Mesothelial cell of epicardium (in vitro differentiated cells): ENCODE measurements at regions not wholly inside any gene's neighbourhood (a gene's known extent, or its start where the extent isn't known, plus 50 kb on each side); places are given as distances from the start of the nearest gene placed in this dataset.

ENCODE experiments used
- DNase-seq, 2 experiments: peaks; one replicate each; pipeline ENCODE4 v3.0.0; 2021; ENCODE audit warnings: low spot score in 2 of 2; ENCODE audit not compliant: unreplicated experiment in 2 of 2
- H3K27ac Mint-ChIP-seq: 2 replicates; pipeline ENCODE4 v1.8.0; 2021; ENCODE audit warnings: mixed read lengths
- H3K27me3 Mint-ChIP-seq: 2 replicates; pipeline ENCODE4 v1.8.0; 2021; ENCODE audit warnings: low read depth, mixed read lengths
- H3K36me3 Mint-ChIP-seq: 2 replicates; pipeline ENCODE4 v1.8.0; 2021; ENCODE audit warnings: mixed read lengths
- H3K4me1 Mint-ChIP-seq: 2 replicates; pipeline ENCODE4 v1.8.0; 2021; ENCODE audit warnings: mixed read lengths
- H3K4me3 Mint-ChIP-seq: 2 replicates; pipeline ENCODE4 v1.8.0; 2021; ENCODE audit warnings: mild to moderate bottlenecking, moderate library complexity, mixed read lengths
- H3K9me3 Mint-ChIP-seq: 2 replicates; pipeline ENCODE4 v1.8.0; 2021; ENCODE audit warnings: mixed read lengths
- CTCF ChIP-seq: fragments of 200-600 bp; sonication (generic); IDR thresholded peaks from one replicate; pipeline ENCODE4 v1.5.0; 2021; ENCODE audit warnings: antibody characterized with exemption; ENCODE audit not compliant: unreplicated experiment

- H3K36me3 Mint-ChIP-seq = no peaks in the 10 kb centered on the region
- no peak overlapping the region for H3K4me3 Mint-ChIP-seq
- peaks cover 3% of the 10 kb centered on the region for H3K9me3 Mint-ChIP-seq
- peaks cover 18% of the 10 kb centered on the region for H3K27me3 Mint-ChIP-seq
- no peak overlapping the region for H3K27ac Mint-ChIP-seq
- TF ChIP-seq CTCF = no peak
- DNase-seq = no peak
- no peaks in the 10 kb centered on the region for H3K4me1 Mint-ChIP-seq
These were observed 68.5 kb upstream of the HDAC4 start for GRCh38 chr2:239469106-239469960.

GRCh38 chr2:239468491-239469105 lies 67.8 kb upstream of the HDAC4 start:
- TF ChIP-seq CTCF = no peak
- Mint-ChIP-seq H3K36me3 (no peaks in the 10 kb centered on the region), H3K27me3 (peaks cover 13% of the 10 kb centered on the region), H3K9me3 (peaks cover 3% of the 10 kb centered on the region), H3K27ac (no peak overlapping the region), H3K4me1 (no peaks in the 10 kb centered on the region), H3K4me3 (no peak overlapping the region)
- DNase-seq = no peak

- Mint-ChIP-seq H3K4me1 (no peaks in the 10 kb centered on the region), H3K4me3 (no peak overlapping the region)
- DNase-seq = no peak
These were observed 67.2 kb upstream of the HDAC4 start for GRCh38 chr2:239467956-239468490.

GRCh38 chr2:239467281-239467955 lies 66.6 kb upstream of the HDAC4 start:
- no peaks in the 10 kb centered on the region for H3K36me3 Mint-ChIP-seq
- H3K4me1 Mint-ChIP-seq = no peaks in the 10 kb centered on the region
- peaks cover 5% of the 10 kb centered on the region for H3K27me3 Mint-ChIP-seq
- no peak for DNase-seq
- H3K9me3 Mint-ChIP-seq = peaks cover 3% of the 10 kb centered on the region
- no peak for TF ChIP-seq CTCF
- no peak overlapping the region for H3K27ac Mint-ChIP-seq
- no peak overlapping the region for H3K4me3 Mint-ChIP-seq

More at GRCh38 chr2:239467956-239468490, 67.2 kb upstream of the HDAC4 start:
- TF ChIP-seq CTCF = no peak
- H3K27me3 Mint-ChIP-seq = peaks cover 11% of the 10 kb centered on the region
- no peak overlapping the region for H3K27ac Mint-ChIP-seq
- no peaks in the 10 kb centered on the region for H3K36me3 Mint-ChIP-seq
- H3K9me3 Mint-ChIP-seq = peaks cover 3% of the 10 kb centered on the region

GRCh38 chr2:239466755-239467271 lies 66.0 kb upstream of the HDAC4 start:
- Mint-ChIP-seq H3K27ac (no peak overlapping the region), H3K4me3 (no peak overlapping the region), H3K9me3 (peaks cover 3% of the 10 kb centered on the region), H3K4me1 (no peaks in the 10 kb centered on the region), H3K36me3 (no peaks in the 10 kb centered on the region), H3K27me3 (peaks cover 1% of the 10 kb centered on the region)
- TF ChIP-seq CTCF = no peak
- DNase-seq = no peak
